ENCODE measurements at regions not wholly inside any gene's neighbourhood (a gene's known extent, or its start where the extent isn't known, plus 50 kb on each side); places are given as distances from the start of the nearest gene placed in this dataset.

DNA sequence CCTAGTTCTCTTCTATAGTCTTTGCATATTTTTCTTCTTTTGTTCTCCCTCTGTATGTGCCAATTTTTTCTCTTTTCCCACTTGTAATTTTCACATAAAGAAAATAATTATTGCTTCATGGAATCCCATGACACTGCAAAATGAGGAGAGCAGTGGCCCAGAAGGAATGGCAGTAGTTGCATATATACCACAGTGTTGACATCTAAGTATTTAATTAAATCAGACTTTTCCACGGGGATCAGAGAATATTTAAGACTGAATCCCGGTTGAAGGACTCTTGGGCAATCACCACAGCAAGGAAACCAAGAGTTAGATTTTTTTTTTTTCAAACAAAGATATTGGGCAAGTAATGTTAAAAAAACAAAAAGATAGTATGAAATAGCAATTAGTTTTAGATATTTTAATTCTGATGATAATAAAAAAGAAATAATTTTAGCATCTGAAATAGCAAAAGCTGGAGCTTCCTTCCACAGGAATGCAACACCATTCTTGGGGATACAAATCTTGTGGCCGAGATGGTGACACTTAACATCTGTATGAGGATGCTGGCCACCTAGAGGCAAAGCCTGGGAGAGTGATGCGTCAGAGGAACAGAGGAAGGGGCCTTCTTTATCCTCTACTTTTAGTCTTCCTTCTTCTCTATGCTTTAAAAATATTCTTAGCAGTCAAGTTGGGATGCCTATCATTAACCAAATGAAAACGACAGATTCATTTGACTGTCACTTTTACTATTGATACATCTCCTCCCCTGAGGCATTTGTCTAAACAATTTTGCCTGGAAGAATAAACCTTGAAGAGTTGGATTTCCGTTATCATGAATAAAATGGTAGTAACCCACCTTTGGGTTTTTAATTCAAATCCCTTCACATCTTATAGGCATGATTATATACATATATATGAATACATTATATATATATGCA lies 356.2 kb downstream of the GJA1 start:
- TF ChIP-seq CTCF (conservative IDR thresholded peaks at IDR 0.05 in 1 of 2, IDR thresholded peaks at IDR 0.05 in 1 of 2; ENCODE audit: extremely low read depth in 1 of 2, insufficient read depth in 1 of 2, low read depth in 1 of 2, low read length in 2 of 2) (no peak), EZH2 (IDR thresholded peaks at IDR 0.05; ENCODE audit: borderline replicate concordance, low read length) (no peak)
